Bronchial epithelial cell (primary cell): ENCODE measurements at regions not wholly inside any gene's neighbourhood (a gene's known extent, or its start where the extent isn't known, plus 50 kb on each side); places are given as distances from the start of the nearest gene placed in this dataset.

Experiments used
- DNase-seq: peaks from one replicate; pipeline ENCODE4 v3.0.0-alpha.2; 2010; ENCODE audit warnings: low read depth
- FAIRE-seq: peaks from 2 replicates; lab custom pipeline; 2011; peaks lifted over from hg19 to GRCh38; lab: Jason Lieb, UNC
- H3K27me3 ChIP-seq: 2 replicates; pipeline ENCODE4 v1.5.1; 2011; ENCODE audit warnings: low read length; ENCODE audit not compliant: control insufficient read depth, insufficient read depth
- H3K36me3 ChIP-seq: 2 replicates; pipeline ENCODE4 v1.5.1; 2011; ENCODE audit warnings: low read length; ENCODE audit not compliant: control insufficient read depth, insufficient read depth
- H3K4me3 ChIP-seq: 2 replicates; pipeline ENCODE4 v1.5.1; 2011; ENCODE audit warnings: mild to moderate bottlenecking, low read depth, low read length, control low read depth
- TF ChIP-seq, protein P1 (sequence below): IDR thresholded peaks from 2 replicates; pipeline ENCODE4 v1.5.1; 2011; ENCODE audit warnings: mild to moderate bottlenecking, moderate library complexity, low read length, control low read depth, inconsistent platforms; ENCODE audit not compliant: insufficient read depth, severe bottlenecking

DNA sequence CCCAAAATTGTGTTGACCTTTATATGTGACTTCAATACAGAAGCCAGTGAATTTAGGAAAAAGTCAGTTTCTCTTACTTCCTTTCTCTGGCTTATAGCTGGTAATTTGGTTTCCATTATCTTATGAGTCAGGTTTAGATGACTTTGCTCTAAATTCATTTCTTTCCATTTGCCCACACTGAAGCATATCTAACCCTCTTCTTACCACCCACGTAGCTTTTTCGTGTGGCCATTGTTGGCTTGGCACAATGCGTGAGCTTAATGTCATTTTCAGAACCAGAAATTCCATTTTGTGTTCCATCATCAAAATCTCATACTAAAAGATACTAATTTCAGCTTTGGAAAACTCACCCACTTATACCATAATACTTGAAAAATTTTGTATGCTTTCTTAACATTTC, 271.2 kb downstream of the INHBA start:
- no peaks in the 10 kb centered on the region for H3K36me3 ChIP-seq
- no peak for FAIRE-seq
- DNase-seq: no peak
- TF ChIP-seq, protein P1, sequence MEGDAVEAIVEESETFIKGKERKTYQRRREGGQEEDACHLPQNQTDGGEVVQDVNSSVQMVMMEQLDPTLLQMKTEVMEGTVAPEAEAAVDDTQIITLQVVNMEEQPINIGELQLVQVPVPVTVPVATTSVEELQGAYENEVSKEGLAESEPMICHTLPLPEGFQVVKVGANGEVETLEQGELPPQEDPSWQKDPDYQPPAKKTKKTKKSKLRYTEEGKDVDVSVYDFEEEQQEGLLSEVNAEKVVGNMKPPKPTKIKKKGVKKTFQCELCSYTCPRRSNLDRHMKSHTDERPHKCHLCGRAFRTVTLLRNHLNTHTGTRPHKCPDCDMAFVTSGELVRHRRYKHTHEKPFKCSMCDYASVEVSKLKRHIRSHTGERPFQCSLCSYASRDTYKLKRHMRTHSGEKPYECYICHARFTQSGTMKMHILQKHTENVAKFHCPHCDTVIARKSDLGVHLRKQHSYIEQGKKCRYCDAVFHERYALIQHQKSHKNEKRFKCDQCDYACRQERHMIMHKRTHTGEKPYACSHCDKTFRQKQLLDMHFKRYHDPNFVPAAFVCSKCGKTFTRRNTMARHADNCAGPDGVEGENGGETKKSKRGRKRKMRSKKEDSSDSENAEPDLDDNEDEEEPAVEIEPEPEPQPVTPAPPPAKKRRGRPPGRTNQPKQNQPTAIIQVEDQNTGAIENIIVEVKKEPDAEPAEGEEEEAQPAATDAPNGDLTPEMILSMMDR: no peak
- H3K4me3 ChIP-seq: no peak overlapping the region
- H3K27me3 ChIP-seq: no peaks in the 10 kb centered on the region

DNA sequence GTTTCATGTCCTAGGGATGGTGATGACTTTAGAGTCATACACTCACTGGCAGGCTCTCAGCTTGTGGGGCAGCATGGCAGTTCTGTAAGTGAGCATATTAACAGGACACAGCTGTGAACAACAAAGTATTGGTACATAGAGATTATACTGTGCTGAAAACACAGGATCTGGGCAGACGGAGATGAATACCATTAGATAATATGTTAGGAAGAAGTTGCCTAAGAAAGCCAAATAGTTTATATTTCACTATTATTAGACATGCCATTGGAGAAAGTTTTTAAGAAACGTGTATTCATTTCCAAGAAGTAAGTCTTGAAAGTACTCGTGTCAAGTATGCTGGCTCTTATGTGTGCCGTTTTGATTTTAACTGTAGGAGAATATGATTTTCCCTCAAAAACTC, 274.5 kb downstream of the INHBA start:
- DNase-seq (no peak), FAIRE-seq (no peak)
- Histone ChIP-seq H3K27me3 (no peaks in the 10 kb centered on the region), H3K4me3 (no peak overlapping the region), H3K36me3 (no peaks in the 10 kb centered on the region)
- TF ChIP-seq, protein P1: no peak

DNA sequence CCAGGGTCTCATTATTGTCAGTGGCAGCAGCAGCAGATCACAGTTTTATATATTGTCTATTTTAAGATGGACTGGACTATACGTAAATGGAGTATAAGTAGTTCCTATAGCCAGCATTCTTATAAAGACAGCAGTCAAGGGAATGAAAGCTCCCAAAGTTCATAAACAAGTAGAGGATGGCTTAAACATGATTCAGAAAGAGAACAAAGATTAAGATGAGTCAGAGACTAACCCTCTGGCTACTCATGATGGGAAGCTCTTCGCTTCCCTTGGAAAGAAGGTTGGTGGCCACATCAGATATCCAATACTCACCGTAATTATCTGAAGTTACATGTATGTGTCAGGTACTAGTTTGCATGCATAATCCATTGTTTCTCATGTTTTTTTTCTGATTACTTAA, 277.0 kb downstream of the INHBA start:
- no peak overlapping the region for H3K4me3 ChIP-seq
- no peaks in the 10 kb centered on the region for H3K36me3 ChIP-seq
- TF ChIP-seq, protein P1: no peak
- no peaks in the 10 kb centered on the region for H3K27me3 ChIP-seq
- FAIRE-seq (peak; percentile 32), DNase-seq (peak; percentile 95)

DNA sequence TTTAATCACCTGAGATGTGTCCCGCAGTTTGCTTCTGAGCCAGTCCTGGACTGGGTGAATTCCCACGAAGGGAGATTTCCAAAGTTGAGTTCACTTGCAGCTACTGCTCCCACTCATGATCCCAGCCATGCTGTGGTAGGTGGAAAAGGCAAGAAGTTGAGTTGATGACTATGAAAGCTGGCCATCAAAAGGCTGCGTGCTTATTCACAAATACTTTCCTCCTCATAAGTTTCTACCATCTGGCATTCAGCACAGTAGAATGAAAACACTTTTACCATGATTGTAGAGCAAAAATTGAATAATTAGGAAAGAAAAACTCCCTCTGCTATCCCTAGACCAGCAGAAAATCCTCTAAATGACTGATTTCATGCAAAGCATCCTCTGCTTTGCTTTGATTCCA, 281.8 kb downstream of the INHBA start:
- H3K27me3 ChIP-seq: no peaks in the 10 kb centered on the region
- no peak for FAIRE-seq
- H3K36me3 ChIP-seq: no peaks in the 10 kb centered on the region
- no peak for DNase-seq
- TF ChIP-seq, protein P1: no peak
- no peak overlapping the region for H3K4me3 ChIP-seq

DNA sequence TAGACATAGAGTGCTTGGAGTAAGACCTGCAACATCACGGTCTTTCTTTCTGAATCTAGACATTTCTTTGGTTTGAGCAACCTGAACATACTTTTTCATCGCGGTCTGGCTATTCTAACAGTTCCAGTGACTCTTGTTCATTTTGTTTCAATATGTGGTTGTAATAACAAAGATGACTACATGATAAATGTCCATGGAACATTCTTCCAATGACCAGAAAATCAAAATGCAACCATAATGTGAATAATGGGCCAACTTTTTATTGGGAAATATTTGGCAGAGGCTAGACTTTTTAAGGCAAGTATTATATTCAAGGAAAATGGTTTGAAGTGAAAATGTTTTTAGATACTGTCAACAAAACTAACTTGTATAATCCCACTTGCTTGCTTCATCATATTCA, 282.5 kb downstream of the INHBA start:
- no peaks in the 10 kb centered on the region for H3K27me3 ChIP-seq
- TF ChIP-seq, protein P1: no peak
- FAIRE-seq (no peak), DNase-seq (no peak)
- no peak overlapping the region for H3K4me3 ChIP-seq
- no peaks in the 10 kb centered on the region for H3K36me3 ChIP-seq

DNA sequence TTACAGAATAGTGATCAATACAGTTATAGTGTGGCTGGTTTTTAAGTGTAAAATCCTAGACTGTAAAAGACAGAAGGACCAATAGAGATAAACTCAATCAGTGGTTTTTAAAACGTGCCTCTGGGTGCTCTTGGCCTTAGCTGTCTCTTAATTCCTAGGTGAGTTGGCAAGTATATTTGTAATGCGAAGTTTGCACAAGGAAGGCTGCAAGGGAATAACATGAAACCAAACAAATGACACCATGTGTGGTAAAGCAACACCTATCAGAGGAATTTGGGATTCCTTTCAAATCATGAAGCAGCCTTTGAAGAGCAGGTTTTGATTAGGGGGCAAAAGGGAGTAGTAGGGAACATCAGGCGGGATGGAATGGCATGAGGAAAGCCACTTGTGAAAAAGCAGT, 284.6 kb downstream of the INHBA start:
- TF ChIP-seq, protein P1: no peak
- Histone ChIP-seq H3K4me3 (no peak overlapping the region), H3K27me3 (no peaks in the 10 kb centered on the region), H3K36me3 (no peaks in the 10 kb centered on the region)
- DNase-seq: peak; percentile 66
- peak; percentile 55 for FAIRE-seq
